ENCODE measurements at regions not wholly inside any gene's neighbourhood (a gene's known extent, or its start where the extent isn't known, plus 50 kb on each side); places are given as distances from the start of the nearest gene placed in this dataset.

- Histone ChIP-seq H3K9ac (ENCODE audit: low read length) (no peak overlapping the region), H3K79me2 (ENCODE audit: insufficient read depth, low read length) (no peaks in the 10 kb centered on the region), H2AFZ (ENCODE audit: low read depth, low read length, severe bottlenecking) (no peak overlapping the region), H3K4me2 (ENCODE audit: low read depth, low read length, poor library complexity, severe bottlenecking) (no peak overlapping the region), H4K20me1 (ENCODE audit: low read depth, low read length) (no peaks in the 10 kb centered on the region), H3K36me3 (ENCODE audit: low read length) (no peaks in the 10 kb centered on the region), H3K27me3 (ENCODE audit: low read length) (no peaks in the 10 kb centered on the region), H3K27ac (ENCODE audit: low read depth, low read length) (no peak overlapping the region), H3K4me3 (ENCODE audit: insufficient read depth, low read length, poor library complexity, severe bottlenecking) (no peak overlapping the region), H3K9me3 (ENCODE audit: insufficient read depth, low read length) (no peaks in the 10 kb centered on the region), H3F3A (ENCODE audit: insufficient read depth) (no peaks in the 10 kb centered on the region), H3K9me2 (replicated peaks; ENCODE audit: insufficient read depth, low read length) (no peaks in the 10 kb centered on the region)
- no peak for TF ChIP-seq CTCF (IDR thresholded peaks at IDR 0.05; ENCODE audit: insufficient read depth, low read length, poor library complexity, severe bottlenecking)
- no peak for TF ChIP-seq EZH2phosphoT487 (conservative IDR thresholded peaks at IDR 0.05; ENCODE audit: low read length)
These were observed 248.7 kb downstream of the FZD1 start for GRCh38 chr7:91512958-91513357.

- Histone ChIP-seq H3F3A (ENCODE audit: insufficient read depth) (no peaks in the 10 kb centered on the region), H2AFZ (ENCODE audit: low read depth, low read length, severe bottlenecking) (no peak overlapping the region), H3K4me3 (ENCODE audit: insufficient read depth, low read length, poor library complexity, severe bottlenecking) (no peak overlapping the region), H3K27ac (ENCODE audit: low read depth, low read length) (no peak overlapping the region), H3K4me2 (ENCODE audit: low read depth, low read length, poor library complexity, severe bottlenecking) (no peak overlapping the region), H3K79me2 (ENCODE audit: insufficient read depth, low read length) (no peaks in the 10 kb centered on the region), H3K36me3 (ENCODE audit: low read length) (no peaks in the 10 kb centered on the region), H3K9me2 (replicated peaks; ENCODE audit: insufficient read depth, low read length) (no peaks in the 10 kb centered on the region), H3K9ac (ENCODE audit: low read length) (no peak overlapping the region), H4K20me1 (ENCODE audit: low read depth, low read length) (no peaks in the 10 kb centered on the region), H3K9me3 (ENCODE audit: insufficient read depth, low read length) (no peaks in the 10 kb centered on the region), H3K27me3 (ENCODE audit: low read length) (no peaks in the 10 kb centered on the region)
- TF ChIP-seq CTCF (IDR thresholded peaks at IDR 0.05; ENCODE audit: insufficient read depth, low read length, poor library complexity, severe bottlenecking) (no peak), EZH2phosphoT487 (conservative IDR thresholded peaks at IDR 0.05; ENCODE audit: low read length) (no peak)
These were observed 250.4 kb downstream of the FZD1 start for GRCh38 chr7:91514591-91514990.

GRCh38 chr7:91515961-91516360, 251.7 kb downstream of the FZD1 start:
- H3K27me3 ChIP-seq (ENCODE audit: low read length): no peaks in the 10 kb centered on the region
- H3K27ac ChIP-seq (ENCODE audit: low read depth, low read length): no peak overlapping the region
- no peak overlapping the region for H3K4me2 ChIP-seq (ENCODE audit: low read depth, low read length, poor library complexity, severe bottlenecking)
- H3K9me3 ChIP-seq (ENCODE audit: insufficient read depth, low read length): no peaks in the 10 kb centered on the region
- H3K79me2 ChIP-seq (ENCODE audit: insufficient read depth, low read length): no peaks in the 10 kb centered on the region
- TF ChIP-seq EZH2phosphoT487 (conservative IDR thresholded peaks at IDR 0.05; ENCODE audit: low read length) (no peak), CTCF (IDR thresholded peaks at IDR 0.05; ENCODE audit: insufficient read depth, low read length, poor library complexity, severe bottlenecking) (no peak)
- no peak overlapping the region for H3K4me3 ChIP-seq (ENCODE audit: insufficient read depth, low read length, poor library complexity, severe bottlenecking)
- no peak overlapping the region for H2AFZ ChIP-seq (ENCODE audit: low read depth, low read length, severe bottlenecking)
- H3F3A ChIP-seq (ENCODE audit: insufficient read depth): no peaks in the 10 kb centered on the region
- H3K9me2 ChIP-seq (replicated peaks; ENCODE audit: insufficient read depth, low read length): no peaks in the 10 kb centered on the region
- H4K20me1 ChIP-seq (ENCODE audit: low read depth, low read length): no peaks in the 10 kb centered on the region
- no peaks in the 10 kb centered on the region for H3K36me3 ChIP-seq (ENCODE audit: low read length)
- no peak overlapping the region for H3K9ac ChIP-seq (ENCODE audit: low read length)

All from SU-DHL-6 (cell line).